A549 (cell line): ENCODE measurements at regions not wholly inside any gene's neighbourhood (a gene's known extent, or its start where the extent isn't known, plus 50 kb on each side); places are given as distances from the start of the nearest gene placed in this dataset.

Experiments used
- CHD2 ChIP-seq: fragments of 150-350 bp; IDR thresholded peaks from 2 replicates; pipeline ENCODE4 v1.6.1; 2014; ENCODE audit warnings: low read length; ENCODE audit not compliant: partially characterized antibody
- CHD4 ChIP-seq: fragments of 200-600 bp; sonication (generic); IDR thresholded peaks from 2 replicates; pipeline ENCODE4 v1.6.1; 2016; ENCODE audit warnings: antibody characterized with exemption, mild to moderate bottlenecking, borderline replicate concordance
- CTCF ChIP-seq: fragments of >200 bp; sonication (Bioruptor Twin); formaldehyde crosslinking; IDR thresholded peaks from 3 replicates; pipeline ENCODE4 v1.5.1; 2016
- EP300 ChIP-seq, 2 experiments: fragments of >200 bp; sonication (Bioruptor Twin); formaldehyde crosslinking; IDR thresholded peaks; 2 replicates in 1 of 2; 3 replicates in 1 of 2; pipeline ENCODE4 v1.6.1; 2016 to 2017
- KDM1A ChIP-seq: fragments of 200-600 bp; sonication (generic); IDR thresholded peaks from 2 replicates; pipeline ENCODE4 v1.6.1; 2016; ENCODE audit warnings: low read depth, mild to moderate bottlenecking
- MAZ ChIP-seq: fragments of 150-350 bp; IDR thresholded peaks from 2 replicates; pipeline ENCODE4 v1.6.1; 2014; ENCODE audit warnings: antibody characterized with exemption, low read depth, low read length, borderline replicate concordance
- MYC ChIP-seq: IDR thresholded peaks from 2 replicates; pipeline ENCODE4 v1.6.1; 2012; ENCODE audit warnings: mild to moderate bottlenecking, inconsistent platforms, low read length, improper control_type of control experiment, borderline replicate concordance
- NR3C1 ChIP-seq: fragments of >200 bp; sonication (Bioruptor Twin); formaldehyde crosslinking; IDR thresholded peaks from 3 replicates; pipeline ENCODE4 v1.6.1; 2017
- PBX3 ChIP-seq: IDR thresholded peaks from 2 replicates; pipeline ENCODE4 v1.6.1; 2012
- POLR2A ChIP-seq: IDR thresholded peaks from 2 replicates; pipeline ENCODE4 v1.6.1; 2012; ENCODE audit warnings: mild to moderate bottlenecking, low read length
- RCOR1 ChIP-seq: fragments of 150-350 bp; IDR thresholded peaks from 2 replicates; pipeline ENCODE4 v1.6.1; 2014; ENCODE audit warnings: antibody characterized with exemption, low read length, low read depth
- REST ChIP-seq: fragments of 200-600 bp; sonication (generic); IDR thresholded peaks from 2 replicates; pipeline ENCODE4 v1.6.1; 2016; ENCODE audit warnings: antibody characterized with exemption, mild to moderate bottlenecking, moderate library complexity
- RFX5 ChIP-seq: fragments of 450-650 bp; IDR thresholded peaks from 2 replicates; pipeline ENCODE4 v1.7.1; 2014; ENCODE audit warnings: antibody characterized with exemption, mild to moderate bottlenecking, moderate library complexity
- TP53 ChIP-seq: fragments of 250-450 bp; sonication (Bioruptor Pico); IDR thresholded peaks from 2 replicates; pipeline ENCODE4 v1.5.0; 2021; ENCODE audit warnings: mild to moderate bottlenecking, moderate library complexity

GRCh38 chr6:15131651-15132061, 114.2 kb upstream of the JARID2 start:
- TF ChIP-seq CTCF, result no peak
- TF ChIP-seq MAZ, result no peak
- no peak for TF ChIP-seq EP300 (IDR thresholded peaks at IDR 0.05)
- no peak for TF ChIP-seq MYC
- TF ChIP-seq REST, result no peak
- TF ChIP-seq POLR2A, result no peak
- no peak for TF ChIP-seq KDM1A
- no peak for TF ChIP-seq NR3C1
- no peak for TF ChIP-seq RCOR1
- no peak for TF ChIP-seq TP53 (CRISPR knock-in tag)
- no peak for TF ChIP-seq CHD4
- TF ChIP-seq RFX5, result no peak
- TF ChIP-seq CHD2, result no peak
- no peak for TF ChIP-seq PBX3
